ENCODE measurements at regions not wholly inside any gene's neighbourhood (a gene's known extent, or its start where the extent isn't known, plus 50 kb on each side); places are given as distances from the start of the nearest gene placed in this dataset.

DNA sequence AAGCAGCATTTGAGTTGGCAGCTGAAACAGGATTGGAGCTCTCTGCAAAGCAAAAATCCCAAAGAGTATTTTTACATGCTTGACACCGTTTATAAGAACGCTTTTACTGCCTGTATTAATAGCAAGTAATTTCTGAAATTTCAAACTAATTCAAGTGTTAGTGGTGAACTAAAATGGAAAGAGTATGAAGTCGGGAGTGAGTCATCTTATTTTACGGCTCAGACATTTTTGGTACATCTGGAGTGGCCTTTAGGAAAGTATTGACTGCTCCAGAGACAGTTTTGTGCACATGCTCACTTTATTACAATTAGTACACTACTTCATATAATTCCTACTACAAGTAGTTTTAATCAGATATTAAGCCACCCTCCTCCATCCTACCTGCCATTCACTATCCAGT lies 167.4 kb downstream of the SLITRK6 start:
- Histone ChIP-seq H3K4me1 (ENCODE audit: control insufficient read depth, insufficient read depth, low read length) (no peaks in the 10 kb centered on the region), H3K9ac (ENCODE audit: control insufficient read depth, insufficient read depth, low read length) (no peak overlapping the region), H3K36me3 (ENCODE audit: control insufficient read depth in 2 of 2, insufficient read depth in 2 of 2, low read length in 1 of 2) (no peaks in the 10 kb centered on the region), H3K4me3 (no peak overlapping the region), H3K27me3 (replicated peaks in 1 of 2; ENCODE audit: control insufficient read depth in 2 of 2, insufficient read depth in 2 of 2, low read length in 1 of 2) (no peaks in the 10 kb centered on the region), H2AFZ (ENCODE audit: control insufficient read depth, low read depth, low read length) (no peak overlapping the region), H3K4me2 (ENCODE audit: control insufficient read depth, insufficient read depth) (no peak overlapping the region), H3K79me2 (ENCODE audit: control insufficient read depth, insufficient read depth, low read length) (no peaks in the 10 kb centered on the region), H3K9me3 (replicated peaks; ENCODE audit: control insufficient read depth, insufficient read depth, low read length) (no peaks in the 10 kb centered on the region), H3K27ac (ENCODE audit: control insufficient read depth, insufficient read depth) (no peak overlapping the region), H4K20me1 (ENCODE audit: control insufficient read depth, insufficient read depth) (no peaks in the 10 kb centered on the region)
- ATAC-seq, result no peak
- BruUV-seq (replicated peaks), result no TSS peak
- RAD21 ChIA-PET (ENCODE audit: unreplicated experiment), result no interaction called here
- in situ Hi-C loops (cut with MboI) (no loop called here), intact Hi-C loops (cut with micrococcal nuclease; ENCODE audit: unreplicated experiment) (no loop called here)
- SMC1A ChIA-PET (ENCODE audit: uncharacterized antibody, unreplicated experiment), result interaction anchor here (0.6 to 1.6 kb wide), 3 partner anchors 20 to 348 kb away, joined by 3 to 4 read pairs (median 3); no protein-coding TSS in a partner anchor
- CTCF ChIA-PET, result no interaction called here
- 2% methylated on average over 4 of the region's 4 CpGs for WGBS (ENCODE audit: insufficient coverage, insufficient replicate concordance, low lambda C conversion rate, missing lambda C conversion rate)
- FAIRE-seq, result no peak
- POLR2A ChIA-PET, result no interaction called here
- no peak for DNase-seq (ENCODE audit: low read depth, low spot score)
- TF ChIP-seq TBL1XR1 (IDR thresholded peaks at IDR 0.05; ENCODE audit: low read depth, low read length) (no peak), HCFC1 (IDR thresholded peaks at IDR 0.05; ENCODE audit: low read length) (no peak), IRF3 (IDR thresholded peaks at IDR 0.05) (no peak), PML (IDR thresholded peaks at IDR 0.05; ENCODE audit: low read length) (no peak), TCF12 (IDR thresholded peaks at IDR 0.05; ENCODE audit: low read depth, low read length) (no peak), RUNX3 (IDR thresholded peaks at IDR 0.05; ENCODE audit: low read length) (no peak), HDGF (IDR thresholded peaks at IDR 0.05) (no peak), E2F4 (IDR thresholded peaks at IDR 0.05; ENCODE audit: low read depth, low read length) (no peak), ZZZ3 (IDR thresholded peaks at IDR 0.05; ENCODE audit: control insufficient read depth, insufficient read length, low read depth) (no peak), SIN3A (IDR thresholded peaks at IDR 0.05; ENCODE audit: low read depth, low read length) (no peak), KLF5 (IDR thresholded peaks at IDR 0.05; ENCODE audit: partially characterized antibody) (no peak), BCLAF1 (IDR thresholded peaks at IDR 0.05) (no peak), SREBF2 (IDR thresholded peaks at IDR 0.05; ENCODE audit: low read length) (no peak), BMI1 (IDR thresholded peaks at IDR 0.05; ENCODE audit: borderline replicate concordance) (no peak)
- TF ChIP-seq, protein P1, sequence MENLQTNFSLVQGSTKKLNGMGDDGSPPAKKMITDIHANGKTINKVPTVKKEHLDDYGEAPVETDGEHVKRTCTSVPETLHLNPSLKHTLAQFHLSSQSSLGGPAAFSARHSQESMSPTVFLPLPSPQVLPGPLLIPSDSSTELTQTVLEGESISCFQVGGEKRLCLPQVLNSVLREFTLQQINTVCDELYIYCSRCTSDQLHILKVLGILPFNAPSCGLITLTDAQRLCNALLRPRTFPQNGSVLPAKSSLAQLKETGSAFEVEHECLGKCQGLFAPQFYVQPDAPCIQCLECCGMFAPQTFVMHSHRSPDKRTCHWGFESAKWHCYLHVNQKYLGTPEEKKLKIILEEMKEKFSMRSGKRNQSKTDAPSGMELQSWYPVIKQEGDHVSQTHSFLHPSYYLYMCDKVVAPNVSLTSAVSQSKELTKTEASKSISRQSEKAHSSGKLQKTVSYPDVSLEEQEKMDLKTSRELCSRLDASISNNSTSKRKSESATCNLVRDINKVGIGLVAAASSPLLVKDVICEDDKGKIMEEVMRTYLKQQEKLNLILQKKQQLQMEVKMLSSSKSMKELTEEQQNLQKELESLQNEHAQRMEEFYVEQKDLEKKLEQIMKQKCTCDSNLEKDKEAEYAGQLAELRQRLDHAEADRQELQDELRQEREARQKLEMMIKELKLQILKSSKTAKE (IDR thresholded peaks at IDR 0.05; ENCODE audit: low read depth, poor library complexity, severe bottlenecking), result no peak
- TF ChIP-seq, protein P2, sequence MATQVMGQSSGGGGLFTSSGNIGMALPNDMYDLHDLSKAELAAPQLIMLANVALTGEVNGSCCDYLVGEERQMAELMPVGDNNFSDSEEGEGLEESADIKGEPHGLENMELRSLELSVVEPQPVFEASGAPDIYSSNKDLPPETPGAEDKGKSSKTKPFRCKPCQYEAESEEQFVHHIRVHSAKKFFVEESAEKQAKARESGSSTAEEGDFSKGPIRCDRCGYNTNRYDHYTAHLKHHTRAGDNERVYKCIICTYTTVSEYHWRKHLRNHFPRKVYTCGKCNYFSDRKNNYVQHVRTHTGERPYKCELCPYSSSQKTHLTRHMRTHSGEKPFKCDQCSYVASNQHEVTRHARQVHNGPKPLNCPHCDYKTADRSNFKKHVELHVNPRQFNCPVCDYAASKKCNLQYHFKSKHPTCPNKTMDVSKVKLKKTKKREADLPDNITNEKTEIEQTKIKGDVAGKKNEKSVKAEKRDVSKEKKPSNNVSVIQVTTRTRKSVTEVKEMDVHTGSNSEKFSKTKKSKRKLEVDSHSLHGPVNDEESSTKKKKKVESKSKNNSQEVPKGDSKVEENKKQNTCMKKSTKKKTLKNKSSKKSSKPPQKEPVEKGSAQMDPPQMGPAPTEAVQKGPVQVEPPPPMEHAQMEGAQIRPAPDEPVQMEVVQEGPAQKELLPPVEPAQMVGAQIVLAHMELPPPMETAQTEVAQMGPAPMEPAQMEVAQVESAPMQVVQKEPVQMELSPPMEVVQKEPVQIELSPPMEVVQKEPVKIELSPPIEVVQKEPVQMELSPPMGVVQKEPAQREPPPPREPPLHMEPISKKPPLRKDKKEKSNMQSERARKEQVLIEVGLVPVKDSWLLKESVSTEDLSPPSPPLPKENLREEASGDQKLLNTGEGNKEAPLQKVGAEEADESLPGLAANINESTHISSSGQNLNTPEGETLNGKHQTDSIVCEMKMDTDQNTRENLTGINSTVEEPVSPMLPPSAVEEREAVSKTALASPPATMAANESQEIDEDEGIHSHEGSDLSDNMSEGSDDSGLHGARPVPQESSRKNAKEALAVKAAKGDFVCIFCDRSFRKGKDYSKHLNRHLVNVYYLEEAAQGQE (IDR thresholded peaks at IDR 0.05; ENCODE audit: low read depth, low read length), result no peak
